DND-41 (cell line): ENCODE measurements at regions not wholly inside any gene's neighbourhood (a gene's known extent, or its start where the extent isn't known, plus 50 kb on each side); places are given as distances from the start of the nearest gene placed in this dataset.

ENCODE experiments used
- ATAC-seq: fragments of 200-7000 bp; cut with Tn5 transposase; 3 replicates; pipeline ENCODE4 v1.9.1; 2021; ENCODE audit warnings: low read depth; ENCODE audit not compliant: insufficient read depth
- DNase-seq: peaks from one replicate; pipeline ENCODE4 v3.0.0-alpha.2; 2020
- H2AFZ ChIP-seq: 2 replicates; pipeline ENCODE4 v1.6.0; 2012; ENCODE audit warnings: low read depth, low read length
- H3K27ac ChIP-seq: 2 replicates; pipeline ENCODE4 v1.5.1; 2012; ENCODE audit warnings: low read length, inconsistent platforms
- H3K27me3 ChIP-seq: fragments of 200-600 bp; sonication (generic); 2 replicates; pipeline ENCODE4 v1.6.0; 2012; ENCODE audit warnings: low read length, mild to moderate bottlenecking, inconsistent platforms; ENCODE audit not compliant: insufficient read depth, poor library complexity
- H3K36me3 ChIP-seq: 2 replicates; pipeline ENCODE4 v1.5.1; 2012; ENCODE audit warnings: low read length, inconsistent platforms; ENCODE audit not compliant: insufficient read depth
- H3K4me1 ChIP-seq: 2 replicates; pipeline ENCODE4 v1.5.1; 2012; ENCODE audit warnings: mild to moderate bottlenecking, low read length; ENCODE audit not compliant: insufficient read depth
- H3K4me2 ChIP-seq: 2 replicates; pipeline ENCODE4 v1.6.0; 2012; ENCODE audit warnings: mild to moderate bottlenecking, moderate library complexity, low read length, inconsistent platforms; ENCODE audit not compliant: insufficient read depth
- H3K4me3 ChIP-seq, 2 experiments: fragments of 200-600 bp in 1 of 2; shearing (Covaris generic) in 1 of 2; 2 replicates each; pipeline ENCODE4 v1.5.1; 2012 to 2016; ENCODE audit warnings: inconsistent platforms in 2 of 2, low read length in 2 of 2, mild to moderate bottlenecking in 2 of 2, low read depth in 1 of 2, moderate library complexity in 1 of 2
- H3K79me2 ChIP-seq: 2 replicates; pipeline ENCODE4 v1.6.0; 2012; ENCODE audit warnings: low read length, inconsistent platforms; ENCODE audit not compliant: insufficient read depth
- H3K9ac ChIP-seq: 2 replicates; pipeline ENCODE4 v1.6.0; 2012; ENCODE audit warnings: low read depth, mild to moderate bottlenecking, inconsistent platforms, low read length, moderate library complexity
- H3K9me3 ChIP-seq: 2 replicates; pipeline ENCODE4 v1.5.1; 2012; ENCODE audit warnings: low read length, moderate library complexity, mild to moderate bottlenecking, inconsistent platforms; ENCODE audit not compliant: insufficient read depth, severe bottlenecking
- H4K20me1 ChIP-seq: 2 replicates; pipeline ENCODE4 v1.6.0; 2012; ENCODE audit warnings: low read length; ENCODE audit not compliant: insufficient read depth
- EZH2 ChIP-seq: IDR thresholded peaks from 3 replicates; pipeline ENCODE4 v1.6.1; 2012; ENCODE audit warnings: borderline replicate concordance, low read depth, mild to moderate bottlenecking, moderate library complexity, low read length, inconsistent platforms; ENCODE audit not compliant: severe bottlenecking
- TF ChIP-seq, protein P1 (sequence below): IDR thresholded peaks from 2 replicates; pipeline ENCODE4 v1.5.1; 2012; ENCODE audit warnings: borderline replicate concordance, low read length, moderate library complexity, mild to moderate bottlenecking; ENCODE audit not compliant: poor library complexity, severe bottlenecking; ENCODE audit errors: extremely low read depth

DNA sequence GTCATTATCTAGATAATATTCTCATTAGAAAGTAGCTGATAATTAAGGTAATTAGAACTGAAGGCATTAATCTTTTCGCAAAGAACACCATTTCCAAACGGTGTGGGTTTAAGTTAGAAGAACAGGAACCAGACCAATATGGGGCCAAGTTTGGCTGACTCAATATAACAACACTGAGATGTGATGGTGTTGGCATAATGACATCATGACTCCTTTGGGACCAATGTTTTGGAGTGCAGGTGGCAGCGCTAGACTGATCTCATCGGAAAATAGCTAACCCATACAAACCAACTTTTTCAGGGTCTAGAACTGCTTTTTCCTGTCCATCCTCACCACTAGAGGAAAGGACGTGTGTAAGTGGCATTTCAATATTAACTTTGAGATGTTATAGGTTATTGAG is 1171.7 kb upstream of the ZEB2 start:
- no peaks in the 10 kb centered on the region for H3K36me3 ChIP-seq
- no peaks in the 10 kb centered on the region for H3K79me2 ChIP-seq
- H2AFZ ChIP-seq = no peak overlapping the region
- no peak for ATAC-seq
- H3K27ac ChIP-seq = no peak overlapping the region
- no peaks in the 10 kb centered on the region for H3K9me3 ChIP-seq
- H3K4me3 ChIP-seq = no peak overlapping the region
- TF ChIP-seq EZH2 = no peak
- TF ChIP-seq, protein P1, sequence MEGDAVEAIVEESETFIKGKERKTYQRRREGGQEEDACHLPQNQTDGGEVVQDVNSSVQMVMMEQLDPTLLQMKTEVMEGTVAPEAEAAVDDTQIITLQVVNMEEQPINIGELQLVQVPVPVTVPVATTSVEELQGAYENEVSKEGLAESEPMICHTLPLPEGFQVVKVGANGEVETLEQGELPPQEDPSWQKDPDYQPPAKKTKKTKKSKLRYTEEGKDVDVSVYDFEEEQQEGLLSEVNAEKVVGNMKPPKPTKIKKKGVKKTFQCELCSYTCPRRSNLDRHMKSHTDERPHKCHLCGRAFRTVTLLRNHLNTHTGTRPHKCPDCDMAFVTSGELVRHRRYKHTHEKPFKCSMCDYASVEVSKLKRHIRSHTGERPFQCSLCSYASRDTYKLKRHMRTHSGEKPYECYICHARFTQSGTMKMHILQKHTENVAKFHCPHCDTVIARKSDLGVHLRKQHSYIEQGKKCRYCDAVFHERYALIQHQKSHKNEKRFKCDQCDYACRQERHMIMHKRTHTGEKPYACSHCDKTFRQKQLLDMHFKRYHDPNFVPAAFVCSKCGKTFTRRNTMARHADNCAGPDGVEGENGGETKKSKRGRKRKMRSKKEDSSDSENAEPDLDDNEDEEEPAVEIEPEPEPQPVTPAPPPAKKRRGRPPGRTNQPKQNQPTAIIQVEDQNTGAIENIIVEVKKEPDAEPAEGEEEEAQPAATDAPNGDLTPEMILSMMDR = no peak
- H4K20me1 ChIP-seq = no peaks in the 10 kb centered on the region
- no peak overlapping the region for H3K9ac ChIP-seq
- DNase-seq = no peak
- no peak overlapping the region for H3K4me2 ChIP-seq
- no peaks in the 10 kb centered on the region for H3K27me3 ChIP-seq
- no peaks in the 10 kb centered on the region for H3K4me1 ChIP-seq

DNA sequence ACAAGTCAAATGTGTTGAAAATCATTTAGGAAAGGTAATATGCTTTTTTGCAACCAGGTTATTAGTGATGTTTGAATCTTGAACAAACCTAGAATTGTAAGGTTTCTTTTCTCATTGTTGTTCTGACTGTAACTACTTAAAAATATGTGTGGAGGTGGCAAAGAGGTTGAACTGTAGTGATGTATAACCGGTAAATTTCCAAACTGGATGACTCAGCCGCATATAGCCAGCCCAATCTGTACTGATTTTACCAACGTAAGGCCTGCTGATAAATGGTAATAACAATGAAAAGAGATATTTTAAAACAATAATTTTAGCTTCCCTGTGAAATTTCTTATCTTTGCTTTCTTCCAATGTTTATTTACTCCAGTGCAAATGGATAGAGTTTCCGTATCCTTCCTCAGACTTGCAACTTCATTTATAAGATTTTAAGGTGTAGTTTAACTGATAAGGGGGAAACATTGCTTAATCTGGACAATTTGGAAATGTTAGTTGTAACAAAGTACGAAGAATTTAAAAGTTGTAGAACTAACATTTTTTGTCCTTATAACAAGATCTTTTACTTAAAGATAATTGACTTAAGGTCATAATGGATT is 1170.4 kb upstream of the ZEB2 start:
- Histone ChIP-seq H2AFZ (no peak overlapping the region), H3K4me2 (no peak overlapping the region), H3K9ac (no peak overlapping the region), H3K79me2 (no peaks in the 10 kb centered on the region), H3K9me3 (no peaks in the 10 kb centered on the region), H3K36me3 (no peaks in the 10 kb centered on the region), H3K27ac (no peak overlapping the region), H3K4me1 (no peaks in the 10 kb centered on the region), H4K20me1 (no peaks in the 10 kb centered on the region), H3K27me3 (no peaks in the 10 kb centered on the region), H3K4me3 (no peak overlapping the region)
- ATAC-seq (no peak), DNase-seq (no peak)
- no peak for TF ChIP-seq EZH2
- TF ChIP-seq, protein P1 = no peak

DNA sequence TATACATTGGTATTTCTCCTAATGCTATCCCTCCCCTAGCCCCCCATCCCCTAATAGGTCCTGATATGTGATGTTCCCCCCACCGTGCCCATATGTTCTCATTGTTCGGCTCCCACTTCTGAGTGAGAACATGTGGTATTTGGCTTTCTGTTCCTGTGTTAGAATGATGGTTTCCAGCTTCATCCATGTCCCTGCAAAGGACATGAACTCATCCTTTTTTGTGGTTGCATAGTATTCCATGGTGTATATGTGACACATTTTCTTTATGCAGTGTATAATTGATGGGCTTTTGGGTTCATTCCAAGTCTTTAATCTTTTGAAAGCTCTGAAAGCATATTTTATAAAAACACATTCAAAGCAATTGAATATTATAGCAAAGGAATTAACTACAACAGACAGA is 1169.4 kb upstream of the ZEB2 start:
- Histone ChIP-seq H3K79me2 (no peaks in the 10 kb centered on the region), H3K36me3 (no peaks in the 10 kb centered on the region), H3K4me2 (no peak overlapping the region), H3K9ac (no peak overlapping the region), H3K4me3 (no peak overlapping the region), H3K9me3 (no peaks in the 10 kb centered on the region), H4K20me1 (no peaks in the 10 kb centered on the region), H3K27ac (no peak overlapping the region), H3K4me1 (no peaks in the 10 kb centered on the region), H2AFZ (no peak overlapping the region), H3K27me3 (no peaks in the 10 kb centered on the region)
- DNase-seq (no peak), ATAC-seq (no peak)
- TF ChIP-seq, protein P1 = no peak
- TF ChIP-seq EZH2 = no peak

DNA sequence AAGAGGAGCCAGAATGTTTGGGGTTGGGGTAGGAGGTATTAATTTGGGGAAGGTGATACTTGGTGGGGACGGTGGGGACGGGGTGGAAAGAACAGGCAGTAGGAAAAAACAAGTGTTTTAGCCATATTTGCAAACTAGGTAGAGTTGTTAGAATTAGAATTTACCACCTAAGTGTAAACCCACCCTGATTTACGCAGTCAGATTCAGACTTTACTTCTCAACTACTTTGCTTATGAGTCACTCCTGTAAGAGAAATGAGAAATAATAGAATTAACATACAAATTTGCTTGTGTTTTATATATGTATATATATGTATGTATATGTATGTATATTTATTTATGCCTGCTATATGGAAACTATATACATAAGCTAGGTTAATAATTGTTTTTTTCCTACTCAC is 1168.2 kb upstream of the ZEB2 start:
- no peak for TF ChIP-seq EZH2
- TF ChIP-seq, protein P1 = no peak
- no peaks in the 10 kb centered on the region for H3K9me3 ChIP-seq
- DNase-seq (no peak), ATAC-seq (no peak)
- H4K20me1 ChIP-seq = no peaks in the 10 kb centered on the region
- no peaks in the 10 kb centered on the region for H3K4me1 ChIP-seq
- H2AFZ ChIP-seq = no peak overlapping the region
- no peaks in the 10 kb centered on the region for H3K27me3 ChIP-seq
- no peaks in the 10 kb centered on the region for H3K79me2 ChIP-seq
- no peaks in the 10 kb centered on the region for H3K36me3 ChIP-seq
- H3K4me3 ChIP-seq = no peak overlapping the region
- H3K4me2 ChIP-seq = no peak overlapping the region
- no peak overlapping the region for H3K9ac ChIP-seq
- no peak overlapping the region for H3K27ac ChIP-seq
